ENCODE measurements at regions not wholly inside any gene's neighbourhood (a gene's known extent, or its start where the extent isn't known, plus 50 kb on each side); places are given as distances from the start of the nearest gene placed in this dataset.

GRCh38 chr1:208600456-208601190 lies 356.4 kb upstream of the PLXNA2 start:
- DNase-seq, result no peak

GRCh38 chr1:208601561-208601960 lies 357.4 kb upstream of the PLXNA2 start:
- DNase-seq, result no peak

- DNase-seq, result no peak
Observed at GRCh38 chr1:208603721-208604120, 359.5 kb upstream of the PLXNA2 start.

- DNase-seq, result no peak
Observed at GRCh38 chr1:208604295-208604694, 360.1 kb upstream of the PLXNA2 start.

GRCh38 chr1:208606959-208607358 lies 362.8 kb upstream of the PLXNA2 start:
- no peak for DNase-seq

GRCh38 chr1:208607616-208608015 lies 363.4 kb upstream of the PLXNA2 start:
- DNase-seq, result no peak

- no peak for DNase-seq
Observed at GRCh38 chr1:208614610-208615009, 370.4 kb upstream of the PLXNA2 start.

- no peak for DNase-seq
Observed at GRCh38 chr1:208615371-208615770, 371.2 kb upstream of the PLXNA2 start.

- DNase-seq, result no peak
Observed at GRCh38 chr1:208616776-208617175, 372.6 kb upstream of the PLXNA2 start.

- DNase-seq, result no peak
Observed at GRCh38 chr1:208628022-208628914, 384.1 kb upstream of the PLXNA2 start.

- DNase-seq, result no peak
Observed at GRCh38 chr1:208631092-208631491, 386.9 kb upstream of the PLXNA2 start.

- no peak for DNase-seq
Observed at GRCh38 chr1:208631506-208631905, 387.3 kb upstream of the PLXNA2 start.

GRCh38 chr1:208634346-208635140 lies 390.4 kb upstream of the PLXNA2 start:
- no peak for DNase-seq

- DNase-seq, result no peak
Observed at GRCh38 chr1:208637181-208637580, 393.0 kb upstream of the PLXNA2 start.

GRCh38 chr1:208639382-208639781 lies 395.2 kb upstream of the PLXNA2 start:
- DNase-seq, result no peak

- no peak for DNase-seq
Observed at GRCh38 chr1:208640295-208640694, 396.1 kb upstream of the PLXNA2 start.

- no peak for DNase-seq
Observed at GRCh38 chr1:208641579-208642280, 397.5 kb upstream of the PLXNA2 start.

GRCh38 chr1:208643005-208643597 lies 398.9 kb upstream of the PLXNA2 start:
- DNase-seq, result no peak

- no peak for DNase-seq
Observed at GRCh38 chr1:208644401-208645160, 400.4 kb upstream of the PLXNA2 start.

GRCh38 chr1:208646431-208646830 lies 402.2 kb upstream of the PLXNA2 start:
- DNase-seq, result no peak

GRCh38 chr1:208648146-208648545 lies 404.0 kb upstream of the PLXNA2 start:
- no peak for DNase-seq

Measured in SHP77 treated with DMSO at 0.1 percent for 48 hours (cell line).